Cerebellar nuclear complex (tissue), 1 donor: ENCODE measurements at regions not wholly inside any gene's neighbourhood (a gene's known extent, or its start where the extent isn't known, plus 50 kb on each side); places are given as distances from the start of the nearest gene placed in this dataset.
A peak's percentile ranks its signal among the peaks of the same experiment; 100 is the strongest.

Experiments used
- DNase-seq, 2 experiments: peaks; one replicate each; lab custom pipeline; 2025; lab: John Stamatoyannopoulos, UW

GRCh38 chr6:96465321-96465903 lies 56.2 kb upstream of the UFL1 start:
- DNase-seq, result no peak

GRCh38 chr6:96466147-96466863 lies 55.3 kb upstream of the UFL1 start:
- DNase-seq, result no peak

- DNase-seq, result no peak
Observed at GRCh38 chr6:96467814-96468213, 53.8 kb upstream of the UFL1 start.

- no peak for DNase-seq
Observed at GRCh38 chr6:96468281-96468680, 53.3 kb upstream of the UFL1 start.

GRCh38 chr6:96468681-96469224 lies 52.9 kb upstream of the UFL1 start:
- peak in 1 of 2 experiments; percentile 9 for DNase-seq

GRCh38 chr6:96469312-96469711 lies 52.3 kb upstream of the UFL1 start:
- no peak for DNase-seq

GRCh38 chr6:96470296-96470695 lies 51.3 kb upstream of the UFL1 start:
- no peak for DNase-seq
